HUES6 (cell line): ENCODE measurements at regions not wholly inside any gene's neighbourhood (a gene's known extent, or its start where the extent isn't known, plus 50 kb on each side); places are given as distances from the start of the nearest gene placed in this dataset.
"Not testable (repeated sequence)": the region's sequence is repeated elsewhere in the genome, so short reads cannot be mapped to it uniquely, and the experiment has no call there.

Experiments
- H3K27ac ChIP-seq: 2 replicates; pipeline ENCODE4 v1.7.0; 2013; ENCODE audit warnings: low read depth, mild to moderate bottlenecking, low read length, inconsistent platforms
- H3K27me3 ChIP-seq: 2 replicates; pipeline ENCODE4 v1.6.1; 2013; ENCODE audit warnings: low read length; ENCODE audit not compliant: control insufficient read depth, insufficient read depth
- H3K36me3 ChIP-seq: 2 replicates; pipeline ENCODE4 v1.6.1; 2013; ENCODE audit warnings: low read length; ENCODE audit not compliant: control insufficient read depth, insufficient read depth
- H3K4me1 ChIP-seq: 2 replicates; pipeline ENCODE4 v1.6.1; 2013; ENCODE audit warnings: low read length; ENCODE audit not compliant: control insufficient read depth, insufficient read depth
- H3K4me3 ChIP-seq: 2 replicates; pipeline ENCODE4 v1.5.1; 2013; ENCODE audit warnings: low read depth, low read length
- H3K9ac ChIP-seq: one replicate; pipeline ENCODE4 v1.6.1; 2013; ENCODE audit warnings: mild to moderate bottlenecking, low read length
- H3K9me3 ChIP-seq: 2 replicates; pipeline ENCODE4 v1.6.1; 2013; ENCODE audit warnings: low read depth, low read length; ENCODE audit not compliant: control insufficient read depth, insufficient read depth

DNA sequence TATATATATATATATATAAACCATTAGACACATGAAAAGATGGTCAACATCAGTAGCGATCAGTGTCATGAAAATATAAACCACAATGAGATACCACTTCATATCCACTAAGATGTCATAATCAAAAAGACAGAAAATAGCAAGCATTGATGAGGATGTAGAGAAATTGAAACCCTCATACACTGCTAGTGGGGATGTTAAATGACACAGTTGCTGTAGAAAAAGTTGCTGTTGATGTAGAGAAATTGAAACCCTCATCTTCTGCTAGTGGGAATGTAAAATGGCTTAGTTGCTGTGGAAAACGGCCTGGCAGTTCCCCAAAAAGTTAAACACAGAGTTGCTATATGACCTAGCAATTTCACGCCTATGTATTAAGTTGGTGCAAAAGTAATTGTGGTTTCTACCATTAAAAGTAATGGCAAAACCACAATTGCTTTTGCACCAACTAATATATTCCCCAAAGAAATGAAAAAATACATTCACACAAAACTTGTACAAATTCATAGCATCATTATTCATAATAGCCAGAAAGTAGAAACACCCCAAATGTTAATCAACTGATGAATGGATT, 120.5 kb upstream of the ZWINT start:
- no peak overlapping the region for H3K27ac ChIP-seq
- no peaks in the 10 kb centered on the region for H3K9me3 ChIP-seq
- H3K36me3 ChIP-seq, result no peaks in the 10 kb centered on the region
- no peaks in the 10 kb centered on the region for H3K27me3 ChIP-seq
- no peaks in the 10 kb centered on the region for H3K4me1 ChIP-seq
- no peak overlapping the region for H3K9ac ChIP-seq
- H3K4me3 ChIP-seq, result no peak overlapping the region

GRCh38 chr10:56472978-56473377, 111.9 kb upstream of the ZWINT start:
- Histone ChIP-seq H3K4me1 (no peaks in the 10 kb centered on the region), H3K9ac (no peak overlapping the region), H3K36me3 (no peaks in the 10 kb centered on the region), H3K27ac (no peak overlapping the region), H3K27me3 (no peaks in the 10 kb centered on the region), H3K4me3 (no peak overlapping the region), H3K9me3 (no peaks in the 10 kb centered on the region)

- Histone ChIP-seq H3K36me3 (no peaks in the 10 kb centered on the region), H3K9ac (no peak overlapping the region), H3K27ac (no peak overlapping the region), H3K4me3 (no peak overlapping the region), H3K27me3 (no peaks in the 10 kb centered on the region), H3K4me1 (no peaks in the 10 kb centered on the region), H3K9me3 (no peaks in the 10 kb centered on the region)
Measured at GRCh38 chr10:56470701-56471100, 109.6 kb upstream of the ZWINT start.

DNA sequence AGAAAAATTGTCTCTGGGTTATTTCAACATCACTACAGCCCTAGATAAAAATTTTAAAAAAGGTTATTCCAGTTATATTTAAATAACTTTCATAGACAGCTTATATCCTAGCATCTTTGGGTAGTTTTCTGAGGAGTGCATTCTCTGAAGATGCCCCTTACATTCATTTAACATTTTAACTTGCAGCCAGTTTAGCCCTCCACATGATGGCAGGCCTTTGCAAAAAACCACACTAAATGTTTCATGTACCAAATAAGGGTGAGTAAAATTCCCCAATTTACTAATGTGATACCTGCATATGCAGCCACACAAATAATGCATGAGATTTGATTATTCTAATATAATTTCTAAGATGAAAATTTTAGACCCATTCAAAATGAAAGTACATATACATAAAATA, 108.4 kb upstream of the ZWINT start:
- Histone ChIP-seq H3K36me3 (no peaks in the 10 kb centered on the region), H3K27me3 (no peaks in the 10 kb centered on the region), H3K9ac (no peak overlapping the region), H3K4me1 (no peaks in the 10 kb centered on the region), H3K4me3 (no peak overlapping the region), H3K27ac (no peak overlapping the region), H3K9me3 (no peaks in the 10 kb centered on the region)

DNA sequence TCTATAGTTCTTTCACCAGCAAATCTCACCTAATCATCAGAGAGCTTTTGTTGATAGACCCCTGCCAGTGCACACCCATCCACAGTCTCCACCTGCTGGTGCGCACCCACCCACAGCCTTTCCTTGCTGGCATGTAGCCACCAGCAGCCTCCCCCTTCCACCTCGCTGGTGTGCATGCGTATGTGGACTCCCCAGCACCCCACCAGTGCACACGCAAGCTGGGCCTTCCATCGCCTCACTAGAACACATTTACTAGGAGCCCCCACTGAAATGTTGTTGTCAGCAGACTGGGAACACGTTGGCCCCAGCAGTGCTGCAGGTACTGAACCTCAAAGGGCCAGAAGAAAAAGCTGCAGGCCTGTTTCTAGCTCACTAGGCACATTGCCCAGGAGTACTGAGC, 104.9 kb upstream of the ZWINT start:
- H3K9me3 ChIP-seq, result no peaks in the 10 kb centered on the region
- H3K36me3 ChIP-seq, result no peaks in the 10 kb centered on the region
- H3K27ac ChIP-seq, result no peak overlapping the region
- no peaks in the 10 kb centered on the region for H3K27me3 ChIP-seq
- H3K9ac ChIP-seq, result no peak overlapping the region
- no peak overlapping the region for H3K4me3 ChIP-seq
- H3K4me1 ChIP-seq, result no peaks in the 10 kb centered on the region

DNA sequence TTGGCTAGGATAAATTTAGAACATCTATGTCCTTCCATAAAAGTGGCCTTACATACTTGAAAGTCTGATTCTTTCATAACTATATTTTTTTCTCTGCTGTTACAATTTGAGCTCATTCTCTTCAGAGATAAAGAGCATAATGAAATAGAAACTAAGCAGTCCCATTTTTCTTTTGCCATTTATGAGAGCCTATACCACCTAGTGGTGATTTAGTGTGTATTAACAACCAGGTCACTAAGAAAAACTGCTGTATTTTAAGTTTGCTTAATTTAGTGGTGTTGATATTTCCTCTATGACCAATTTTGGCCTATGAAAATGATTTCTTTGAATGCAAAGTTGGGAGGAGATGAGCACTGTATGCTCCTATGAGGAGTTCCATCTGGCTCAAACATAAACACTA, 88.7 kb upstream of the ZWINT start:
- Histone ChIP-seq H3K4me1 (no peaks in the 10 kb centered on the region), H3K9ac (no peak overlapping the region), H3K27me3 (no peaks in the 10 kb centered on the region), H3K27ac (no peak overlapping the region), H3K9me3 (peaks cover 10% of the 10 kb centered on the region), H3K36me3 (no peaks in the 10 kb centered on the region), H3K4me3 (no peak overlapping the region)

- not testable (repeated sequence) for H3K9ac ChIP-seq, H3K27me3 ChIP-seq, H3K36me3 ChIP-seq, H3K4me1 ChIP-seq, H3K4me3 ChIP-seq, H3K27ac ChIP-seq
- H3K9me3 ChIP-seq, result peaks cover 10% of the 10 kb centered on the region
Measured at GRCh38 chr10:56447613-56448012, 86.6 kb upstream of the ZWINT start.

- H3K9me3 ChIP-seq, H3K27me3 ChIP-seq, H3K4me3 ChIP-seq, H3K27ac ChIP-seq, H3K9ac ChIP-seq, H3K36me3 ChIP-seq, H3K4me1 ChIP-seq: not testable (repeated sequence)
Measured at GRCh38 chr10:56441337-56441736, 80.3 kb upstream of the ZWINT start.
